ENCODE measurements at regions not wholly inside any gene's neighbourhood (a gene's known extent, or its start where the extent isn't known, plus 50 kb on each side); places are given as distances from the start of the nearest gene placed in this dataset.

DNA sequence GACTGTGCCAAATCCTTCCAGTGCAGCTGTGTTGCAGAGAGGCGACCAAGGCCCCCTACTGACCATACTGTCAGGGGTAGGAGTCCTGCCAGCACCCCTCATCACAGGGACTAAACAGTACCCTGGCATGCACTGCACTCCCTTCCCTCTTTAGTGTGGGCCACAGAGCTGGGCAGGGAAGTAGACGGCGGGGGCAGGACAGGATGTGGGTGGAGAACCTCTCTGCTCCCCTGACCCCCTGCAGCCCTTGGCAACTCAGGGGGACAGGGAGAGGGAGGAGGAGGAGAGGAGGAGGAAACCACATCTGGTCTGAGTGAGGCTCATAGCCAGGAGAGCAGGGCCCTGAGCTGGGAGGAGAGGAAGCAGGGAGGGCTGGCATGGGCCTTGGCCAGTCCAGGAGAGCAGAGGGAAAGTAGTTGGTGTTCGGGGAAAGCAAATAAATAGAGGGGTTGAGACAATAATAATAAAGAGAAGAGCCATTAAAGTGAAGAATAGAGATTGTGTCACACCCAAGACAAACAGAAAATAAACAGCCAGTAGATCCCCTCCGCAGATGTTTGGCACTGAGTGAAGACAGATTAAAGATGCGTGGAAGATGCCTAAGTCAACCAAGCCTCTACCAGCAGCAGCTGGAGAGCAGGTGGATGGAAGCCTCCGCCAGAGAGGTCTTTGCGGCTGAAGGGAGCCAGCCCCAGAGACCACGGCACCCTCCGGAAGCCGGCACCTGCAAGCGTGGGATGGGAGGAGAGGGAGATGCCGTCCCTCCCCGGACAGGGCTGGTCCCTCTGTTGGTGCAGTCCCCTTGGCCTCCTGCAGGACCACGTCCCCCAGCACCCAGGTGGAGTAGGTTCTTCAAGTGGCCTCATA lies 61.5 kb downstream of the RPUSD4 start:
- peaks cover 31% of the 10 kb centered on the region for H3K27me3 ChIP-seq (ENCODE audit: insufficient read depth, low read length)
- no peak for DNase-seq (ENCODE audit: low read depth)
- H3K27me3 Mint-ChIP-seq (ENCODE audit: low read depth, unreplicated experiment), result peaks cover 7% of the 10 kb centered on the region

DNA sequence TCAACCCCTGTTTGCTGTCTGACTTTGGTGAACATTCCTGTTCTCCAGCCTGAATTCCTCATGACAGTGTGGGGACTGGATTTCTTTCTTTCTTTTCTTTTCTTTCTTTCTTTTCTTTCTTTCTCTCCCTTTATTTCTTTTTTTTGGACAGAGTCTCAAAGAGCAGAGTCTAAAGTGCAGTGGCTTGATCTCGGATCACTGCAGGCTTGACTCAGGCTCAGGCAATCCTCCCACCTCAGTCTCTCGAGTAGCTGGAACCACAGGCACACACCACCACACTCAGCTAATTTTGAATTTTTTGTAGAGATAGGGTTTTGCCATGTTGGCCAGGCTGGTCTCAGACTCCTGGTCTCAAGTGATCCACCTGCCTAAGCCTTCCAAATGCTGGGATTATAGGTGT lies 63.1 kb downstream of the RPUSD4 start:
- no peak overlapping the region for H3K4me3 Mint-ChIP-seq (ENCODE audit: unreplicated experiment)
- H3K27ac Mint-ChIP-seq (ENCODE audit: unreplicated experiment), result no peak overlapping the region
- no peak overlapping the region for H2AFZ ChIP-seq (ENCODE audit: low read depth, low read length)

More for the DNA sequence above, 61.5 kb downstream of the RPUSD4 start:
- Mint-ChIP-seq H3K27ac (ENCODE audit: unreplicated experiment) (no peak overlapping the region), H3K9me3 (ENCODE audit: unreplicated experiment) (peaks cover 3% of the 10 kb centered on the region), H3K4me3 (ENCODE audit: unreplicated experiment) (no peak overlapping the region), H3K36me3 (ENCODE audit: low read depth, unreplicated experiment) (no peaks in the 10 kb centered on the region), H3K4me1 (ENCODE audit: low read depth, unreplicated experiment) (peaks cover 10% of the 10 kb centered on the region)
- TF ChIP-seq, protein P1, sequence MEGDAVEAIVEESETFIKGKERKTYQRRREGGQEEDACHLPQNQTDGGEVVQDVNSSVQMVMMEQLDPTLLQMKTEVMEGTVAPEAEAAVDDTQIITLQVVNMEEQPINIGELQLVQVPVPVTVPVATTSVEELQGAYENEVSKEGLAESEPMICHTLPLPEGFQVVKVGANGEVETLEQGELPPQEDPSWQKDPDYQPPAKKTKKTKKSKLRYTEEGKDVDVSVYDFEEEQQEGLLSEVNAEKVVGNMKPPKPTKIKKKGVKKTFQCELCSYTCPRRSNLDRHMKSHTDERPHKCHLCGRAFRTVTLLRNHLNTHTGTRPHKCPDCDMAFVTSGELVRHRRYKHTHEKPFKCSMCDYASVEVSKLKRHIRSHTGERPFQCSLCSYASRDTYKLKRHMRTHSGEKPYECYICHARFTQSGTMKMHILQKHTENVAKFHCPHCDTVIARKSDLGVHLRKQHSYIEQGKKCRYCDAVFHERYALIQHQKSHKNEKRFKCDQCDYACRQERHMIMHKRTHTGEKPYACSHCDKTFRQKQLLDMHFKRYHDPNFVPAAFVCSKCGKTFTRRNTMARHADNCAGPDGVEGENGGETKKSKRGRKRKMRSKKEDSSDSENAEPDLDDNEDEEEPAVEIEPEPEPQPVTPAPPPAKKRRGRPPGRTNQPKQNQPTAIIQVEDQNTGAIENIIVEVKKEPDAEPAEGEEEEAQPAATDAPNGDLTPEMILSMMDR (IDR thresholded peaks at IDR 0.05; ENCODE audit: insufficient read depth, low read depth, low read length), result no peak
- no peak for TF ChIP-seq EZH2 (IDR thresholded peaks at IDR 0.05; ENCODE audit: insufficient read depth, low read length)
- no peak for FAIRE-seq
- Histone ChIP-seq H3K4me3 (ENCODE audit: insufficient read depth, low read depth, low read length) (no peak overlapping the region), H2AFZ (ENCODE audit: low read depth, low read length) (no peak overlapping the region), H3K9me3 (ENCODE audit: insufficient read depth, low read depth, low read length) (peaks cover 3% of the 10 kb centered on the region), H3K36me3 (ENCODE audit: insufficient read depth, low read length) (no peaks in the 10 kb centered on the region), H3K79me2 (ENCODE audit: insufficient read depth, low read length) (no peaks in the 10 kb centered on the region), H3K9ac (ENCODE audit: low read length) (no peak overlapping the region), H3K4me2 (ENCODE audit: low read length) (no peak overlapping the region), H3K4me1 (ENCODE audit: insufficient read depth, low read length) (no peaks in the 10 kb centered on the region), H3K27ac (ENCODE audit: low read depth, low read length) (no peak overlapping the region), H4K20me1 (ENCODE audit: insufficient read depth, low read length) (no peaks in the 10 kb centered on the region)

More for the DNA sequence above, 63.1 kb downstream of the RPUSD4 start:
- H3K4me1 Mint-ChIP-seq (ENCODE audit: low read depth, unreplicated experiment), result peaks cover 10% of the 10 kb centered on the region
- FAIRE-seq (no peak), DNase-seq (ENCODE audit: low read depth) (no peak)
- no peaks in the 10 kb centered on the region for H3K36me3 Mint-ChIP-seq (ENCODE audit: low read depth, unreplicated experiment)
- H3K27me3 ChIP-seq (ENCODE audit: insufficient read depth, low read length), result peaks cover 27% of the 10 kb centered on the region
- H3K79me2 ChIP-seq (ENCODE audit: insufficient read depth, low read length), result no peaks in the 10 kb centered on the region
- no peak overlapping the region for H3K27ac ChIP-seq (ENCODE audit: low read depth, low read length)
- H3K4me3 ChIP-seq (ENCODE audit: insufficient read depth, low read depth, low read length), result no peak overlapping the region
- H3K36me3 ChIP-seq (ENCODE audit: insufficient read depth, low read length), result no peaks in the 10 kb centered on the region
- no peaks in the 10 kb centered on the region for H3K27me3 Mint-ChIP-seq (ENCODE audit: low read depth, unreplicated experiment)
- H3K9ac ChIP-seq (ENCODE audit: low read length), result no peak overlapping the region
- H3K4me1 ChIP-seq (ENCODE audit: insufficient read depth, low read length), result no peaks in the 10 kb centered on the region
- peaks cover 5% of the 10 kb centered on the region for H3K9me3 Mint-ChIP-seq (ENCODE audit: unreplicated experiment)
- TF ChIP-seq, protein P1 (IDR thresholded peaks at IDR 0.05; ENCODE audit: insufficient read depth, low read depth, low read length), result no peak
- TF ChIP-seq EZH2 (IDR thresholded peaks at IDR 0.05; ENCODE audit: insufficient read depth, low read length), result no peak
- no peaks in the 10 kb centered on the region for H4K20me1 ChIP-seq (ENCODE audit: insufficient read depth, low read length)
- peaks cover 3% of the 10 kb centered on the region for H3K9me3 ChIP-seq (ENCODE audit: insufficient read depth, low read depth, low read length)
- no peak overlapping the region for H3K4me2 ChIP-seq (ENCODE audit: low read length)
